ENCODE measurements at regions not wholly inside any gene's neighbourhood (a gene's known extent, or its start where the extent isn't known, plus 50 kb on each side); places are given as distances from the start of the nearest gene placed in this dataset.

DNA sequence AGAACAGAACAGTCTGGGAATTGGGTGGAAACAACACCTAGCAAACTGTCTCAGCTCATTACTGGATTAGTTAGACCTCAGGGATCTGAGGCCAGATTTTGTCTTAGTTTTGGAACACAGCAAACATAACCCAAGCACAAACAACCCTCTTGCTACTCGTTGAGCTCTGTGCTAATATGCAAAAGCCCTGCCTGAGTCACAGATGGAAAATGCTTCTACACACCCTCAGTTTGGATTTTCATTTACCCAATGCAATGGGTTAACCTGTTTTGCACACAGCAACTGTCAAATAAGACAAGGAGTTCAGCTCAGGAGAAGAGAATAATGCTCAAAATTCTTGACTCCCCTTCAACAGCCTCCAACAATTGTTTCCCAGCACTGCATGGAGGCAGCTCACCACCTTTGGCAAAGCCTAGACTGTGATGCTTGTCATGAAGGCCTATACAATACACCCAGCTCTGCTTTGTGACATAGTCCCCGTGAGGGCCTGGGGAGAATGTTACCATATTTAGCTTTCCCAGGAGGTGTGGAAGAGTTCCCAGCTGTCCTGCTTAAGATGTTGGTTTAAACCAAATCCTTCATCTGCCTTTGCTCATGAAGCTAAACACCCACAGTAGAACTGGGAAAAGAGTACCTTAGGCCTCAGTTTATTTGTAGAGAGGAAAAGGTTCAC lies 68.9 kb upstream of the MNS1 start:
- TF ChIP-seq RARB (CRISPR knock-in tag; IDR thresholded peaks at IDR 0.05) (no peak), GLIS3 (CRISPR knock-in tag; IDR thresholded peaks at IDR 0.05) (no peak)

All from SK-N-SH treated with all-trans-retinoic acid at 6 μM for 48 hours (cell line).